Neuronal stem cell (in vitro differentiated cells): ENCODE measurements at regions not wholly inside any gene's neighbourhood (a gene's known extent, or its start where the extent isn't known, plus 50 kb on each side); places are given as distances from the start of the nearest gene placed in this dataset.
A peak's percentile ranks its signal among the peaks of the same experiment; 100 is the strongest.

Experiments
- DNase-seq: peaks from one replicate; pipeline ENCODE4 v3.0.0-alpha.2; 2013; ENCODE audit warnings: low spot score
- H2AFZ ChIP-seq: one replicate; pipeline ENCODE4 v1.6.1; 2013; ENCODE audit warnings: mild to moderate bottlenecking, low read length, inconsistent platforms
- H2AK5ac ChIP-seq: 2 replicates; pipeline ENCODE4 v1.6.1; 2013; ENCODE audit warnings: low read depth, mild to moderate bottlenecking, inconsistent platforms, low read length, moderate library complexity, mixed read lengths
- H2BK120ac ChIP-seq: 2 replicates; pipeline ENCODE4 v1.6.1; 2013; ENCODE audit warnings: low read depth, mild to moderate bottlenecking, inconsistent platforms, low read length, moderate library complexity, mixed read lengths
- H2BK12ac ChIP-seq: one replicate; pipeline ENCODE4 v1.6.1; 2013; ENCODE audit warnings: low read length, inconsistent platforms
- H2BK15ac ChIP-seq: 2 replicates; pipeline ENCODE4 v1.6.1; 2013; ENCODE audit warnings: mild to moderate bottlenecking, low read length, inconsistent platforms, mixed read lengths
- H2BK5ac ChIP-seq: one replicate; pipeline ENCODE4 v1.6.1; 2013; ENCODE audit warnings: inconsistent platforms, mild to moderate bottlenecking, low read length, moderate library complexity
- H3K14ac ChIP-seq: one replicate; pipeline ENCODE4 v1.6.1; 2013; ENCODE audit warnings: low read length, inconsistent platforms
- H3K18ac ChIP-seq: 2 replicates; pipeline ENCODE4 v1.6.1; 2013; ENCODE audit warnings: low read length, inconsistent platforms
- H3K23ac ChIP-seq: 2 replicates; pipeline ENCODE4 v1.6.1; 2013; ENCODE audit warnings: low read depth, mild to moderate bottlenecking, mixed read lengths, low read length, inconsistent platforms; ENCODE audit not compliant: poor library complexity
- H3K27ac ChIP-seq: replicated peaks from 3 replicates; pipeline ENCODE4 v1.5.1; 2013; ENCODE audit warnings: low read length, inconsistent platforms
- H3K27me3 ChIP-seq, 3 experiments: 2 replicates each; pipeline ENCODE4 v1.6.1; 2013; ENCODE audit warnings: low read length in 3 of 3, mild to moderate bottlenecking in 2 of 3, inconsistent platforms in 1 of 3, low read depth in 1 of 3, mixed read lengths in 1 of 3, moderate library complexity in 1 of 3; ENCODE audit not compliant: control insufficient read depth in 3 of 3, insufficient read depth in 3 of 3
- H3K36me3 ChIP-seq, 2 donors: replicated peaks in 1 of 2; 2 replicates each; pipeline ENCODE4 v1.6.1; 2013; ENCODE audit warnings: low read length in 2 of 2; ENCODE audit not compliant: control insufficient read depth in 2 of 2, insufficient read depth in 2 of 2
- H3K4ac ChIP-seq: 2 replicates; pipeline ENCODE4 v1.6.1; 2013; ENCODE audit warnings: inconsistent platforms, mild to moderate bottlenecking, low read length, moderate library complexity
- H3K4me1 ChIP-seq, 2 donors: 1 replicate in 1 of 2; 2 replicates in 1 of 2; pipeline ENCODE4 v1.6.1; 2013; ENCODE audit warnings: low read length in 2 of 2, low read depth in 1 of 2; ENCODE audit not compliant: control insufficient read depth in 2 of 2, insufficient read depth in 1 of 2
- H3K4me2 ChIP-seq: one replicate; pipeline ENCODE4 v1.6.1; 2013; ENCODE audit warnings: mild to moderate bottlenecking, low read length, inconsistent platforms; ENCODE audit not compliant: insufficient read depth, poor library complexity, severe bottlenecking
- H3K4me3 ChIP-seq, 2 donors: 2 replicates each; pipeline ENCODE4 v1.5.1; 2013; ENCODE audit warnings: low read length in 2 of 2, mild to moderate bottlenecking in 2 of 2, inconsistent platforms in 1 of 2, moderate library complexity in 1 of 2
- H3K79me1 ChIP-seq: one replicate; pipeline ENCODE4 v1.6.1; 2013; ENCODE audit warnings: low read depth, mild to moderate bottlenecking, inconsistent platforms, low read length, moderate library complexity
- H3K9ac ChIP-seq: one replicate; pipeline ENCODE4 v1.6.1; 2013; ENCODE audit warnings: mild to moderate bottlenecking, low read depth, low read length, inconsistent platforms; ENCODE audit not compliant: poor library complexity
- H3K9me3 ChIP-seq, 2 donors: replicated peaks in 1 of 2; 2 replicates each; pipeline versions ENCODE3 to v1.6.1; 2013; ENCODE audit warnings: low read length in 2 of 2, mild to moderate bottlenecking in 2 of 2, inconsistent platforms in 1 of 2, low read depth in 1 of 2, mixed read lengths in 1 of 2, moderate library complexity in 1 of 2; ENCODE audit not compliant: control insufficient read depth in 2 of 2, insufficient read depth in 1 of 2
- H4K8ac ChIP-seq: one replicate; pipeline ENCODE4 v1.6.1; 2013; ENCODE audit warnings: low read depth, mild to moderate bottlenecking, inconsistent platforms, low read length, moderate library complexity
- H4K91ac ChIP-seq: one replicate; pipeline ENCODE4 v1.6.1; 2013; ENCODE audit warnings: low read length, low read depth, mild to moderate bottlenecking, inconsistent platforms; ENCODE audit not compliant: poor library complexity
- WGBS, 2 donors: extraction: QIAGEN DNeasy Blood & Tissue Kit; methylation state at CpG; one replicate each; pipeline ENCODE4 v1.1.7; 2013; ENCODE audit warnings: missing lambda C conversion rate in 2 of 2, mixed read lengths in 1 of 2; ENCODE audit not compliant: insufficient read length in 2 of 2, insufficient replicate concordance in 1 of 2; ENCODE audit errors: extremely low coverage in 2 of 2; 5-methylcytosine and 5-hydroxymethylcytosine counted together

- Histone ChIP-seq H3K9me3 (peaks cover 0 to 2% of the 10 kb centered on the region in 2 donors), H3K27me3 (peaks cover 0 to 11% (median 0%) of the 10 kb centered on the region in 3 experiments), H3K27ac (peak overlapping the region; percentile 76), H3K36me3 (no peaks in the 10 kb centered on the region), H4K91ac (no peak overlapping the region), H2AFZ (no peak overlapping the region), H3K14ac (no peak overlapping the region), H2BK12ac (no peak overlapping the region), H3K4me2 (no peak overlapping the region), H3K4me1 (peaks cover 0 to 13% of the 10 kb centered on the region in 2 donors), H2BK15ac (no peak overlapping the region), H3K18ac (peak overlapping the region; percentile 9), H3K9ac (no peak overlapping the region), H2BK5ac (no peak overlapping the region), H2BK120ac (no peak overlapping the region), H3K4ac (no peak overlapping the region), H4K8ac (no peak overlapping the region), H3K79me1 (no peaks in the 10 kb centered on the region), H2AK5ac (no peak overlapping the region), H3K4me3 (no peak overlapping the region), H3K23ac (no peak overlapping the region)
- no CpG with 5 or more reads among the region's 6 CpGs for WGBS, 2 donors
- peak; percentile 35 for DNase-seq
Observed at GRCh38 chr1:184298440-184299405, 88.1 kb upstream of the C1orf21 start.

GRCh38 chr1:184299406-184299790 is 87.4 kb upstream of the C1orf21 start:
- Histone ChIP-seq H2BK120ac (no peak overlapping the region), H3K9ac (no peak overlapping the region), H2BK15ac (no peak overlapping the region), H3K27me3 (peaks cover 0 to 11% (median 0%) of the 10 kb centered on the region in 3 experiments), H3K27ac (peak overlapping the region; percentile 76), H3K4me1 (peaks cover 0 to 13% of the 10 kb centered on the region in 2 donors), H3K4ac (no peak overlapping the region), H3K14ac (no peak overlapping the region), H3K4me3 (no peak overlapping the region), H2BK12ac (no peak overlapping the region), H2BK5ac (no peak overlapping the region), H3K36me3 (no peaks in the 10 kb centered on the region), H3K18ac (no peak overlapping the region), H3K4me2 (no peak overlapping the region), H2AFZ (no peak overlapping the region), H4K91ac (no peak overlapping the region), H3K23ac (no peak overlapping the region), H4K8ac (no peak overlapping the region), H3K79me1 (no peaks in the 10 kb centered on the region), H2AK5ac (no peak overlapping the region), H3K9me3 (peaks cover 0 to 2% of the 10 kb centered on the region in 2 donors)
- no CpG with 5 or more reads among the region's 2 CpGs for WGBS, 2 donors
- DNase-seq, result no peak

- Histone ChIP-seq H3K27ac (peak overlapping the region; percentile 76), H3K9ac (no peak overlapping the region), H2BK15ac (no peak overlapping the region), H3K18ac (no peak overlapping the region), H3K27me3 (peaks cover 0 to 11% (median 0%) of the 10 kb centered on the region in 3 experiments), H3K23ac (no peak overlapping the region), H3K4me3 (no peak overlapping the region), H2BK5ac (no peak overlapping the region), H2BK12ac (no peak overlapping the region), H3K14ac (no peak overlapping the region), H2AK5ac (no peak overlapping the region), H3K79me1 (no peaks in the 10 kb centered on the region), H3K4ac (no peak overlapping the region), H3K36me3 (no peaks in the 10 kb centered on the region), H2AFZ (no peak overlapping the region), H4K8ac (no peak overlapping the region), H3K9me3 (peaks cover 0 to 2% of the 10 kb centered on the region in 2 donors), H3K4me1 (peaks cover 0 to 13% of the 10 kb centered on the region in 2 donors), H2BK120ac (no peak overlapping the region), H4K91ac (no peak overlapping the region), H3K4me2 (no peak overlapping the region)
- DNase-seq, result no peak
- no CpG with 5 or more reads among the region's 2 CpGs for WGBS, 2 donors
Observed at GRCh38 chr1:184299796-184300195, 87.0 kb upstream of the C1orf21 start.

GRCh38 chr1:184300446-184300845 is 86.4 kb upstream of the C1orf21 start:
- no CpG with 5 or more reads among the region's 4 CpGs for WGBS, 2 donors
- no peak overlapping the region for H2BK5ac ChIP-seq
- H3K79me1 ChIP-seq, result no peaks in the 10 kb centered on the region
- no peak overlapping the region for H3K18ac ChIP-seq
- peaks cover 0 to 2% of the 10 kb centered on the region in 2 donors for H3K9me3 ChIP-seq
- H3K27ac ChIP-seq, result no peak overlapping the region
- no peak overlapping the region for H3K4me2 ChIP-seq
- H2BK120ac ChIP-seq, result no peak overlapping the region
- no peak overlapping the region for H3K23ac ChIP-seq
- no peak overlapping the region for H2AFZ ChIP-seq
- no peak overlapping the region for H4K8ac ChIP-seq
- no peak for DNase-seq
- peaks cover 0 to 13% of the 10 kb centered on the region in 2 donors for H3K4me1 ChIP-seq
- no peak overlapping the region for H3K14ac ChIP-seq
- H3K4ac ChIP-seq, result no peak overlapping the region
- H2BK15ac ChIP-seq, result no peak overlapping the region
- H3K36me3 ChIP-seq, result no peaks in the 10 kb centered on the region
- no peak overlapping the region for H4K91ac ChIP-seq
- no peak overlapping the region for H3K9ac ChIP-seq
- no peak overlapping the region for H2BK12ac ChIP-seq
- no peak overlapping the region for H3K4me3 ChIP-seq
- peaks cover 0 to 11% (median 0%) of the 10 kb centered on the region in 3 experiments for H3K27me3 ChIP-seq
- H2AK5ac ChIP-seq, result no peak overlapping the region
